ENCODE measurements at regions not wholly inside any gene's neighbourhood (a gene's known extent, or its start where the extent isn't known, plus 50 kb on each side); places are given as distances from the start of the nearest gene placed in this dataset.
"Not testable (repeated sequence)": the region's sequence is repeated elsewhere in the genome, so short reads cannot be mapped to it uniquely, and the experiment has no call there.

GRCh38 chr5:26181582-26181981 is 856.8 kb downstream of the CDH9 start:
- no peak for DNase-seq

GRCh38 chr5:26148569-26149107 is 889.7 kb downstream of the CDH9 start:
- no peak for DNase-seq

GRCh38 chr5:26143259-26143658 is 895.1 kb downstream of the CDH9 start:
- DNase-seq, result no peak

GRCh38 chr5:26121338-26121737 is 917.0 kb downstream of the CDH9 start:
- DNase-seq, result no peak

GRCh38 chr5:26104175-26104574 is 934.2 kb downstream of the CDH9 start:
- DNase-seq, result no peak

GRCh38 chr5:26060212-26060611 is 978.2 kb downstream of the CDH9 start:
- no peak for DNase-seq

GRCh38 chr5:26054594-26054993 is 983.8 kb downstream of the CDH9 start:
- no peak for DNase-seq

GRCh38 chr5:26034813-26035212 is 1003.6 kb downstream of the CDH9 start:
- DNase-seq, result no peak

GRCh38 chr5:26031481-26031880 is 1006.9 kb downstream of the CDH9 start:
- DNase-seq, result no peak

GRCh38 chr5:26026044-26026443 is 1012.3 kb downstream of the CDH9 start:
- peak; percentile 62 for DNase-seq

- DNase-seq, result no peak
Observed at GRCh38 chr5:26024774-26025173, 1013.6 kb downstream of the CDH9 start.

GRCh38 chr5:26023361-26023760 is 1015.0 kb downstream of the CDH9 start:
- no peak for DNase-seq

GRCh38 chr5:26014206-26014605 is 1024.2 kb downstream of the CDH9 start:
- DNase-seq, result no peak

GRCh38 chr5:26012078-26012477 is 1026.3 kb downstream of the CDH9 start:
- DNase-seq, result no peak

GRCh38 chr5:26009742-26010141 is 1028.6 kb downstream of the CDH9 start:
- DNase-seq, result no peak

GRCh38 chr5:26003966-26004365 is 1034.4 kb downstream of the CDH9 start:
- DNase-seq, result no peak

- no peak for DNase-seq
Observed at GRCh38 chr5:25995209-25995608, 1043.2 kb downstream of the CDH9 start.

GRCh38 chr5:25993701-25994100 is 1044.7 kb downstream of the CDH9 start:
- DNase-seq, result no peak

GRCh38 chr5:25991639-25992038 is 1046.7 kb downstream of the CDH9 start:
- no peak for DNase-seq

- no peak for DNase-seq
Observed at GRCh38 chr5:25990771-25991170, 1047.6 kb downstream of the CDH9 start.

GRCh38 chr5:25979086-25979485 is 1059.3 kb downstream of the CDH9 start:
- no peak for DNase-seq

GRCh38 chr5:25975885-25976284 is 1062.5 kb downstream of the CDH9 start:
- DNase-seq, result no peak

GRCh38 chr5:25974451-25974850 is 1063.9 kb downstream of the CDH9 start:
- DNase-seq, result no peak

- DNase-seq, result no peak
Observed at GRCh38 chr5:25970906-25971489, 1067.4 kb downstream of the CDH9 start.

GRCh38 chr5:25969042-25969441 is 1069.3 kb downstream of the CDH9 start:
- DNase-seq, result not testable (repeated sequence)

Measured in NCI-H187 treated with DMSO at 0.1 percent for 48 hours (cell line).